ENCODE measurements at regions not wholly inside any gene's neighbourhood (a gene's known extent, or its start where the extent isn't known, plus 50 kb on each side); places are given as distances from the start of the nearest gene placed in this dataset.

DNA sequence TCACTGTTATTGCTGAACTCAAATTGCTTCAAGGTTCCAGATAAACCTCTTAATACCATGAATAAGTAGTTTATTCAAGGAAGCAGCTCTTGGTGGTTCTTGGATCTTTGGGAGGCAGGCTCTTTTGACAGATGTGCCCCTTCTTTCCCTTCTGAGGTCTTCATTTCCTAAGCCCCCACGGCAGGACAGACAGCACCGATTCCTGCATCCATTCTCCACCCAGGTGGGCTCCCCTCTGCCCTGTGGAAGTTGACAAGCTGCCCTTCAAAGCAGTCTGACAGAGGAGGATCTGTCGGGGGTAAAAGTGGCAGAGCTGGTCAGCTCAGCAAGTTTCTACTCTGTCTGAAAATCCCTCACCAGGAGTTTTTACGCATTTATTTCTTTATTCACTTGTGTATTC, 605.3 kb upstream of the B3GAT1 start:
- no peak for TF ChIP-seq EZH2 (IDR thresholded peaks at IDR 0.05)
- no peak for TF ChIP-seq EZH2phosphoT487 (IDR thresholded peaks at IDR 0.05)
- TF ChIP-seq, protein P1, sequence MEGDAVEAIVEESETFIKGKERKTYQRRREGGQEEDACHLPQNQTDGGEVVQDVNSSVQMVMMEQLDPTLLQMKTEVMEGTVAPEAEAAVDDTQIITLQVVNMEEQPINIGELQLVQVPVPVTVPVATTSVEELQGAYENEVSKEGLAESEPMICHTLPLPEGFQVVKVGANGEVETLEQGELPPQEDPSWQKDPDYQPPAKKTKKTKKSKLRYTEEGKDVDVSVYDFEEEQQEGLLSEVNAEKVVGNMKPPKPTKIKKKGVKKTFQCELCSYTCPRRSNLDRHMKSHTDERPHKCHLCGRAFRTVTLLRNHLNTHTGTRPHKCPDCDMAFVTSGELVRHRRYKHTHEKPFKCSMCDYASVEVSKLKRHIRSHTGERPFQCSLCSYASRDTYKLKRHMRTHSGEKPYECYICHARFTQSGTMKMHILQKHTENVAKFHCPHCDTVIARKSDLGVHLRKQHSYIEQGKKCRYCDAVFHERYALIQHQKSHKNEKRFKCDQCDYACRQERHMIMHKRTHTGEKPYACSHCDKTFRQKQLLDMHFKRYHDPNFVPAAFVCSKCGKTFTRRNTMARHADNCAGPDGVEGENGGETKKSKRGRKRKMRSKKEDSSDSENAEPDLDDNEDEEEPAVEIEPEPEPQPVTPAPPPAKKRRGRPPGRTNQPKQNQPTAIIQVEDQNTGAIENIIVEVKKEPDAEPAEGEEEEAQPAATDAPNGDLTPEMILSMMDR (IDR thresholded peaks at IDR 0.05), result no peak
